CD1c-positive myeloid dendritic cell (primary cell): ENCODE measurements at regions not wholly inside any gene's neighbourhood (a gene's known extent, or its start where the extent isn't known, plus 50 kb on each side); places are given as distances from the start of the nearest gene placed in this dataset.
"Not testable (repeated sequence)": the region's sequence is repeated elsewhere in the genome, so short reads cannot be mapped to it uniquely, and the experiment has no call there.

ENCODE experiments used
- DNase-seq: peaks from one replicate; pipeline ENCODE4 v3.0.0-alpha.2; 2016; ENCODE audit errors: extremely low spot score

DNA sequence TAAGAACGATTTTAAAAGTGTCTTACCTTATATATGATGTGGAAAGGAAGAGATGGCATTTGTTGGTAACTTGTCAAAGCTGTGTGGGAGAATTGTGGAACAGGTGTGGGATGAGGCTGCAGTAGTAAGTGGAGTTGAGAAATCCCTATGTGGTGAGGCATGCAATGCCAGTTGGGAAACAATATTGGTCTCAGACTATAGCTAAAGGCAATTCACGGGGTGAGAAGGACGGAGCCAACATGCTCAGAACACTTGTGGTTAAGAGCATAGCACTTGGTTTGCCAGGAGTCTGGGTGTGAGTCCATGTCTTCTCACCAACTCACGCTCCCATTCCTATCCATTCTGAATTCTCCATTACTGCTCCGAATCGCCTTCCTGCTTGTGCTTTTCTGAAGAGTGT lies 615.6 kb upstream of the ADAMTS9 start:
- DNase-seq: no peak

DNA sequence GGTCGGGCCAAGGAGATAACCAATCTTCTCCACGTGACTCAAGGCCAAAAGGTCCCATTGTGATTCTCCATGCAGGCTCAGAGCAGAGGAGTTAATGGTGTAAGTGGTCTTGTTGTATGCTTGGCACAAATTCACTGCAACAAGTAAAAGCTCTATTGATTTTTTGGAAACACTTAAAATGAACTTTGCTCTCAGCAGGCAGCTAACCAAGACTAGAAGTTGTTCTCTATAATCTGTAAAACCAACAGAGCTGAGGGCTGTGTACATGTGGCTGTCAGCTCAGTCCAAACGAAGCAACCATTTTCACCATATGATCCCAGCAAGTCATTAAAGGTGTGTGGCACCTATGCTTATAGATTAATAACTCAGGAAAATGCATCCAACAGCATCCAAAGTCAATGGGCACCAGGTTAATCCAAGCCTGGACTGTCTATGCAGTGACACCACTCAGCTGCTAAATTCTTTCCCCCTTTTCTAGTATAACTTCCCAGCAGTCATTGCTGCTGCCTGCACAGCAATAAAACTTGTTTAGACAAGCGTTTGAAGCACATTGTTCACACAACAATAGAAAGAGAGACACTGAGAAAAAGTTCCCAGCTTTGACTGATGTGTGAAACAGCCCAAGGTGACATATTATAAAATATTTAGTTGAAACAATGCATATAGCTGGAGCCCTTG lies 603.8 kb upstream of the ADAMTS9 start:
- no peak for DNase-seq

DNA sequence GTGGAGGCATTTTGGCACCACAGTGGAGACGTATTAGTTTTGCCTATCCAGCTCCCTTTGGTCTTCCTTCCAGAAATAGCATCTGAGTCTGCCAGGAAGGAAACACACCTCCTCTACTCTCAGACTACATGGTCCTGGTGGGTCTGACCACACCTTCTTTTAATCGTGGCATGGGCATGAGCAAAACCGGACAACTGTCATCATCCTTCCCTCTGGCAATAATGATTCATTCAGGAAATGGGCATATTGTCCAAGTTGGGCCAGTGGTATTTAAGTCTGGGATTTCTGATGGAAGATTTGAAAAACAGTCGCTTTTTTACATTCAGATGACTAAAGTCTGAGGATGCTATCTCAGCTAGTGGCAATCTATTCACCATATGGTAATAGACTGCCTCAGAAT lies 601.0 kb upstream of the ADAMTS9 start:
- DNase-seq: no peak

DNA sequence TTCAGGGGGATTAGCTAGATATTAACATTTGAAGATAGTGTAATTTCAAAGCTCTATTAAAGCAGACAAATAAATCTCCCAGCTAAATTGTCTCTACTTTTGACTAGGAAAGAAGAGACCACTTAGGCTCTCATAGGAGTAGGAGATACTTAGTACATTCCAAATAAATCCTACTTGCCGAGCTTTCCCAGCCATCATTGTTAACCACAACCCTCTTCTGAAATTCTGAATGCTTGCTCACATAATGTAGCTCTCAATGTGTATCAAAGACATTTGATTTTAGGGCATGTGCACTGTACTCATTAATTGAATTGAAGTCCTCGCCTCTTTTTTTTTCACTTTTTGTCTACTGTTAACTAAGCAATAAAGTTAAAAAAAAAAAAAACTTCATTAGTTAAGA lies 598.2 kb upstream of the ADAMTS9 start:
- DNase-seq: no peak

DNA sequence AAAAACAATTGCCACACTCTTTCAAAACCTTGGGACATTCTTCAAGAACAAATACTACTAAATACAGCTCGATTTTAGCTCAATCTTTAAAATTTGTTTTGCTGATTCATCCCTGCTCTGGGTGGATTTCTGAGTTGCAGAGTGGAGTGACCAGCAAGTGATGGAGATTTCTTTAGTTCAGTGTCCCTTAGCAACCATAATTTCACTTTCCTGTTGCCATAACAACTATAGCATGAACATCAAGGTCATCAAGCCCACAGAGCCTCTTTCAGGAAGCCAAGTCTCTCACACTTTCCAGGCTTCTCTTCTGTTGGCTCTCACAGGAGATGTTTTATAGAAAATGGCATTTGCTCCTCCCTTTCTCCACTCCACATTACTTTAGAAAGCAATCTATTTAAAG lies 597.2 kb upstream of the ADAMTS9 start:
- no peak for DNase-seq

DNA sequence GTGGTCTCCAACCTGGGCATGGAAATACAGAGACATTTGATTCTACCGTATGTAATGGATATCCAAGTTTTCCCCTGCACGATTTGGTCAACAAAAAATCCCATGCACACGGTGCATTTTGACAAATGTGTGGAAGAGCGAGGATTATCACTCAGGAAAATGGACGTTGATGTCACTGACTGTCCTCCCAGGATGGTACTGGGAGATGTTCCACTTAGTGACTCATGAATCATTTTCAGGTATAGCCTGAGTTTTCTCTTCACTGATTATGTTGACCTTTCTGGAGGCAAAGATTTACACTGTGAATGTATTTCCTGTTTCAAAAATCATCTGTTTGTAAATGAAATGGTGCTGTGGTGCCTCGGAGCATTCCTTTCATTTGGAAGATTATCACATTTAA lies 596.7 kb upstream of the ADAMTS9 start:
- DNase-seq: no peak

DNA sequence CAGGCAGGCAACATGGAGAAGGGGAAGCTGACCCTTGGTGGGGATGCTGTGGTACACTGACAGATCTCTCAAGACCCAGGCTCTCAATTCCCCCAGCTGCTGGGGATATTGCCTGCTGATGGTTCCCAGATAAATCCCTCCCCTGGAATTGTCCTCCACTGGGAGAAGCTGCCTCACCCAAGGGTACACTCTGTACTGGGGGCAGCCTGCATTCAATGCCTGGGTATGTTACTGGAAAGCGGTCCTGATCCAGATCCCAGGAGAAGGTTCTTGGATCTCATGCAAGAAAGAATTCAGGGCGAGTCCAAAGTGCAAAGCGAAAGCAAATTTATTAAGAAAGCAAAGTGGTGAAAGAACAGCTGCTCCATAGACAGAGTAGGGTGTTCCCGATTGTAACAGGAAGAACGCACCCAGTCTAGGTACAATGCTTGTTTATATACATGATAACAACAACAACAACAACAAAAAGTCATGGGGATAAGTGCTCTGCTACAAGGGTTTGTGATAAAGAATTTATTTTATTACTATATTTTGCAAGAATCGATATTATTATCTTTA lies 591.5 kb upstream of the ADAMTS9 start:
- no peak for DNase-seq

DNA sequence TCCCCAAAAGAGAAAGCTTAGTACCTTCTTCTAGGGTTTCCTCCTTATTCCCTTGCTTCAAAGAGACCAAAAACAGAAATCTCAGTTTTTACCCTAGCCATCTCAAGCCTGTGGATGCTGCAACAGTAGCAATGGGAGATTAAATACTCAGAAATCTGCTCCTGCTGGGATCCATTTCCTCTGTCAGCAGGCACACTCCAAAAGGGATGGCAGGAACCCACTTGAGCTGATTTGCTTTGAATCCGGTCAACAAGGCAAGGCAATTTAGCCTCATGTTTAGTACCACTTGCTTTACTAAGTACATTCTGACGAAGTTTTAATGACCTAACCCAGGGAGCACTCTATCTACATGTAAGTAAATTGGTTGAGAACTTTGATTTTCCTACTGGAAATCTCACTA lies 590.0 kb upstream of the ADAMTS9 start:
- DNase-seq: no peak

DNA sequence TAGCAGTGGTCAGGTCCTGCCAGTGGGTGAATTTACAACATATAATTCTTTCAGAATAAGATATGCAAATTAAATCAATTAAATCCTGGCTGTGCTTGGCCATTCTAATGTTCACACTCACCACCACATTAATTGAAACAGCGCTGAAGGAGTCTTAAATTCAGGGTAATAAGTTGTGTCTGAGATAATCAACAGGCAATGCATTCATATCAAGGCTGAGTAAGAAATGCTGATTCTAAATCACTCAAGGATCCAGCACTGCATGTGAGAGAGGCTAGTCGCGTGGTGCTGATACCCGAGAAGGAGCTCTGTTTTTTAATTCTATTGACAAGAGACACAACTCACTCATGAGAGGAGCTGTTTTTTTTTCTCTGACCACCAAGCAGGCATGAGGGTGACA lies 588.8 kb upstream of the ADAMTS9 start:
- no peak for DNase-seq

DNA sequence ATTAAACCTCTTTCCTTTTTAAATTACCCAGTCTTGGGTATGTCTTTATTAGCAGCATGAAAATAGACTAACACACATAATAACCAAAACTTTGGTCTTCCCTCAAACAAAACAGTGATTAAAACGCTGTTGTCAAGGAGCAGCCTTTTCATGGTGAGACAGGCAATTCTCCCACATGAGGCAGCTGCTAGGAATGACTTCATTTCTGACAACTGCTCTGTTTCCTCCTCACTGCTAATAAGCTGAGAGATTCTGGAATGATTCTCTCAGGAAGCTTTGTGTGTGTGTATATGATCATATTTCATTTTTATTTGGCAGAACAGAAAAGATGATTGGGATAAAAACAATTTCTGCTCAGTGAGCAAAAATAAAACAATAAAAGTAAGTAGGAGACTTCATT lies 580.6 kb upstream of the ADAMTS9 start:
- no peak for DNase-seq

DNA sequence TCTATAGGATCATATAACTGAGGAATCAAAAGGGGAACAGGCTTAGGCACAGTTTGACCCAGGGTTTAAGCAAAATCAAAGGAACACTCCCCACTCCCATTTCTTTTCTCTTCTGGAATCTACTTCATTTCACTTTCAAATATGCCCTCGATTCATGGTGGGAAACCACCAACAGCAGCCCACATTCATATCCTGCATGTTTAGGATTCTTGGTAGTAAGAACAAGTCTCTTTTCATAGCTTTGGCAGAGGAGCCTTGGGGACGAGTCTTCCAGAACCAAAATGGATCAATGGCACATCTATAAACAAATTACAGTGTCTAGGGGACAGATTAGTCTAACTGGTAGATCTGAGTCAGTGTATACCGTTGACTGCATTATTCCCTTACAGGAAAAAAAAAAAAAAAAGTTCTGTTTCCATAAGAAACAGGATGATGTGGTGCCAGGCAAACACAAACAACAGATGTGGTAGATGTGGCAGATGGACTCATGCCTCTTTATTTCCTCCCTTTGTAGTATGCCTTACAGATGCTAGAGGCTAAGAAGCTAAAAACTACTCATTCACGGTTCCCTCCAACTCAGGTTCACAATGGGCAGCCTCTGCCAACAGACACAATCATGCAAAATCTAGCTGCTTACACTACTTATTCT lies 578.3 kb upstream of the ADAMTS9 start:
- DNase-seq: no peak

DNA sequence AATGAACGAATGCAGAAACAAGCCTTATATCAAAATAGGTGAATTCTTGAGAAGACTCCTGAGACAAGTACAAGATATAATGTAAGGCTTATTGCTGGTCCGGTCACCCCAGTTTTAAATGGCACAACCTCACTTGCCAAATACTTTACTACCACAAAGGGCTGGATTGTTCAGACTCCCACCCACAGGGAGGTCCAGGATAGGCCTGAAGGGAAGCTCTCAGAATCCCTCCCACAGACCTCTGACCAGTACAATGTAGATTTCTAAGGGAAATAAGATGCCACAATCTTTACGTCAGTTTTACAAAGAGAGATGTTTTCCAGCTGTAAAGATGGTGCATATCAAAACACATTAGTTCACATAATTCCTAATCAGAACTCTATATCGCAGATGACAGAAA lies 577.7 kb upstream of the ADAMTS9 start:
- DNase-seq: no peak

DNA sequence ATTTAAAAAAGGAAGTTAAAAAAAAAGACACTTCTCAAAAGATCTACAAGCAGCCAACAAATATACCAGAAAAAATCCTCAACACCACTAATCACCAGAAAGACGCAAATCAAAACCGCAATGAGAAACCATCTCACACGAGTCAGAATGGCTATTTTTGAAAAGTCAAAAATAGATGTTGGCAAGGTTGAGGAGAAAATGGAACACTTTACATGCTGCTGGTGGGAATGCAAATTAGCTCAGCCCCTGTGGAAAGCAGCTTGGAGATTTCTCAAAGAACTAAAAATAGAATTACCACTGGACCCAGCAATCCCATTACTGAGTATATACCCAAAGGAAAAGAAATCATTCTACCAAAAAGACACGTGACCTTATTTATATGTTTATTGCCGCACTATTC lies 574.7 kb upstream of the ADAMTS9 start:
- no peak for DNase-seq

DNA sequence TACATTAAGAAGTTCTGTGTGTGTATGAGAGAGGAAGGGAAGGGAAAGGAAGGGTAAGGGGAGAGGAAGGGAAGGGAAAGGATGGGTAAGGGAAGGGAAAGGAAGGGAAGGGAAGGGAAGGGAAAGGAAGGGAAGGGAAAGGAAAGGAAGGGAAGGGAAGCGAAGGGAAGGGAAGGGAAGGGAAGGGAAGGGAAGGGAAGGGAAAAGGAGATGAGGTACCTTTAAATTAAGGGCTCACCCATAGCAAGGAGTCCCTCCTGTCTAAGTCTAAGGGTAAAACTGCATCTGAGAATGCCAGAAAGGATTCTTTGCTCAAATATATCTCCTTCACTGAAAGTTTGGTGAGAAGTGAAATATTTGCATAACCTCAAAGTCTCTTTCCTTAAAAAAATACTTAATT lies 572.1 kb upstream of the ADAMTS9 start:
- no peak for DNase-seq

DNA sequence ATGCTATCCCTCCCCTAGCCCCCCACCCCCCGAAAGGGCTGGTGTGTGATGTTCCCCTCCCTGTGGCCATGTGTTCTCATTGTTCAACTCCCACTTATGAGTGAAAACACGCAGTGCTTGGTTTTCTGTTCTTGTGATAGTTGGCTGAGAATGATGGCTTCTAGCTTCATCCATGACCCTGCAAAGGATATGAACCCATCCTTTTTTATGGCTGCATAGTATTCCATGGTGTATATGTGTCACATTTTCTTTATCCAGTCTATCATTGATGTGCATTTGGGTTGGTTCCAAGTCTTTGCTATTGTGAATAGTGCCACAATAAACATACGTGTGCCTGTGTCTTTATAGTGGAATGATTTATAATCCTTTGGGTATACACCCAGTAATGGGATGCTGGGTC lies 565.1 kb upstream of the ADAMTS9 start:
- DNase-seq: not testable (repeated sequence)

DNA sequence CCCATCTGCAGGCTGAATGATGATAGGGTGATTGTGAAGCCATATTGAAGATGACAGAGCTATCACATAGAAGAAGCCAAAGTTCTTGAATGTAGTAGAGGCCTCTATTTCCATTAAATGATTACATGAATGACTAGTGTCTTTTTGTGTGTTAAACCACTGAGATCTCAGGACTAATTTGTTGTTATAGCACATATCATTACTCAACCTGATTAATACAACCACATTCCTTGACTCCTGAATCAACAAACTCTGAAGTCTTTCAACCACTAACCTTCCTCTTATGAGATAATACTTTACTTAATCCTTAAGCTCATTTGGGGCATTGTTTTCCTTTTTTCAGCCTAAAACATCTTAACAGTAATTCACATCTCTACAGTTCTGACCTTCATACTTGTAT lies 564.5 kb upstream of the ADAMTS9 start:
- DNase-seq: no peak

DNA sequence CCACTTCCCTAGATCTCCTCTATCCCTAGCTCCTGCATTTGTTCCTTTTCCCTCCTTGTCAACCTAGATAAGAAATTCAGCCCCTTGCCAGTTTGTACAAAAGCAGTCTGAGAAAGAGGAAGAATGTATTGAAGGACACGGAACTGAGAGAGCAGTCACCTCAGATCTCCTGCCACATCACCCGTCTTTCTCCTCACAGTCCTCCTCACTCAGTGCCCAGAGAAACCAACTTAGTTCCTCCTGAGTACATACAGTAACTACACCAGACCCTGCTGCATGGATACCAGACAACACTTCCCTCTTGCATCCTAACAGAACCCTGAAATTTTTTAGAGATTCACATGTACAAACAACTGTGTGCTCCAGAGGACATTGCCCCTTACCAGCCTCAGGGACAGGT lies 563.6 kb upstream of the ADAMTS9 start:
- no peak for DNase-seq

DNA sequence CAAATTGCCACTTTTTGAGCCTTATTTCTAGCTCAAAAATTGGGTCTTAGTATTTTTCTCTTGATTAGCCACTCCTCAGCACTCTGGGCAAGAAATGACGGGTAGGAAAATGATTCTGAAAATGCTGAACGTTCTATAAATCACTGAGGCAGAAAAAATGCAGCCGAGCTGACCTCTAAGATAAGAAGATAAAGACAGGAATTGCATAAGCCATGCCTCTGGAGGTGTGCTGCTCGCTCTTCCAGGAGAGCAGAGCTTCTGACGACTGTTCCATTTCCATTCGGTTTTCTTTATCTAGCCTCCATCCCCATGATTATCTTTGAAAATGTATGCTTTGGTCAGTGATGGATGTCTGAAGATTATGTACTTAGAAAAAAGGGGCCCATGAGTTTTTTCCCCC lies 558.8 kb upstream of the ADAMTS9 start:
- DNase-seq: no peak

DNA sequence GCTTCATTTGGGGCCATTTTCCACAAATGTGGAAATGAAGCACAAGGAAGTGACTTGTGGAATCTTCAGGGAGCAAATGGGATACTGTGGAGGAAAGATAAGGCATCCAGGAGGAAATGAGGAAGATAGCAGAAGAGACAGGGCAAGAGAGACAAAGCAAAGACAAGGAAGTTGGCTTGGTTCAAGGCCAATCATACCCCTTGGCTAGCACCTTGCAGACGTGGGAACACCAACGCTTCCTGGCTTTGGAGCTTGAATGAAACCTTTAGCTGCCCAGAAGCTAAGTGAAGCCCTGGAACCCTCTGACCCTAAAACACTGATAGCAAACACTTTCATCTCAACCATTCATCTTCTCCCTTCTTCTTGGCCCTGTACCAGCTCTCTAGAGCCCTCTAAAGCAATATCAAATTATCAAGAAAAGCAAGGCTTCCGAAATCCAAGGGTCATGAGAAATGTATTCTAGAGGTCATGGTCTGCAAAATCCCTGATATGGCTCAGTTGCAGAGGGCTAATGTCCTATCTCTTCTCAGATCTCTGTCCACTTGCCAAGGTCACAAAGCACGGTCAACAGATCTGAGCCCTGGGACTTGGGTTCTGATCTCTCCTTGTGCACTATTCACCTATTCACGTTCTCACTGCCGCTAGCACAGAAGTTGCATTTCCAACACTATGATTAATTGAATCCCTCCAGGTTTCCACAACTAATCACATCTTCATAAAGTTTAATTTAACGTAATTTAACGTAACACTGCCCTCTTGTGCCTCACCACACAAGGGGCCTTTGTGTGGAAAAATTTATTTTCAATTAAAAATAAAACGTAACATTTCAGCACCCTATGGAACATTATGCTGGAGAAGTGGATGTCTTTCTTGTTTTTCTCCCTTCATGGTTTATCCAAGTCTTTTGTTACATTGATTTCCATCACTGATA lies 557.6 kb upstream of the ADAMTS9 start:
- no peak for DNase-seq

DNA sequence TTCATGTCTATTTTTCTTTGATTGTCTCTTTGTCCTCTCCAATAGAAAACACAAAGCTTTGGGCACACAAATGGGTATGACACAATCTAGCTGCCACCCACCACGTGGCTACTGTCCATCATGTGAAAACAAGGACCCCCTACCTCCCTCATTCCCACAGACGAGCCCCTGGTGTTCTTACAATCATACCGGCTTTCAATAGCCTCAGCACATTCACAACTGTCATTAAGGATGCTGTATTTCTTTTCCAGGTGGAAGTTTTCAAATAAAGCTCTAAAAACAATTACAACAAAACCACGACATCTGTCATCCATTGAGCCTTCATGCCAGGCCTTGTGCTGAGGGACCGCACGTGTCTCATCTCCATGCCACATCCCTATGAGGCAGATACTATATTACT lies 552.6 kb upstream of the ADAMTS9 start:
- DNase-seq: no peak

DNA sequence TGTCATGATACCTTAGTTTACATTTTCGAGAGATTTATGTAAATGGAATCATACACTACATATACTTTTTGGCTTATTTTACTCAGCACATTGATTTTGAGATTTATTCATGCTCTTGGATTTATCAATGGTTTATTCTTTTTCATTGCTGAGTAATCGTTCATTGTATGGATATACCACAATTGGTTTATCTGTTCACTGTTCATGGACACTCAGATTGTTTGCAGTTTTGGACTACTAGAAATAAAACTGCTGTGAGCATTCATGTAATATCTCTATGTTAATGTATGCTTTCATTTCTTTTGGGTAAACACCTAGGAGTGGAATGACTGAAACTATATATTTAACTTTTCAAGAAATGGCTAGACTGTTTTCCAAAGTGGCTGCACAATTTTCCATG lies 550.9 kb upstream of the ADAMTS9 start:
- DNase-seq: no peak

DNA sequence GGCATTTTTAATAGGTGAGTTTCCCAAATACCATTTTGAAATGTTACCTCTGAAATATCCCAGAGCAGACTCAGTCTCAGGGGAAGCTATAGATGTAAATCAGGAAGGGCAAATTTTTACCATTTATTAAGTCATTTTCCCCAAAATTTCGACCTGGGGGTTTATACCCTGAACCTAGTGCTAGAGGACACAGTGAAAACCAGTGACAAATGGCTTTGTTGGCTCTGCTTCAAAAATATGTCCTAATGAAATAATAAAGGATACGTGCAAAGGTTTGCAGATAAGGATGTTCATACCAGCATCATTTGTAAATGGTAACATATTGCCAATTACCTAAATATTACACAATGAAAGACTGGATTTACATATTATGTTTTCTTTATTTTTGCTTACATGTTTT lies 546.7 kb upstream of the ADAMTS9 start:
- DNase-seq: no peak

DNA sequence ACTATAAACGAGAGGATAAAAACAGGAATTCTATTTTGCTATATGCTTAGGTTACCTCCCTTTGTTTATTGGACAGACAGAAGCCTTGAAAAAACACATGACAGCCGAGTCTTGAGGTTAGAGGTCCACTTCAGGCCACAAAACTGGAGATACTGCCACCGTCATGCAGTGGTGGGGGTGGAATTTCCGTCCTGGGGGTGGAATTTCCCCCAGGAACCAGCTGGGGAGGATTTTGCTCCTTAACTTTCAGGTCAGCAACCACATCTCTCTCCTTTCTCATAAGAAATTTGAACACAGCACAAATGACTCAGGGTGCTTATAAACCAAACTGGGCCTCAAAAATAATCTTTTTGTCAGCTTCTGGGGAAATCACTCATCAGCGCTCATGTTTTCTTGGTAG lies 545.8 kb upstream of the ADAMTS9 start:
- no peak for DNase-seq
